ENCODE measurements at regions not wholly inside any gene's neighbourhood (a gene's known extent, or its start where the extent isn't known, plus 50 kb on each side); places are given as distances from the start of the nearest gene placed in this dataset.
"Not testable (repeated sequence)": the region's sequence is repeated elsewhere in the genome, so short reads cannot be mapped to it uniquely, and the experiment has no call there.

DNA sequence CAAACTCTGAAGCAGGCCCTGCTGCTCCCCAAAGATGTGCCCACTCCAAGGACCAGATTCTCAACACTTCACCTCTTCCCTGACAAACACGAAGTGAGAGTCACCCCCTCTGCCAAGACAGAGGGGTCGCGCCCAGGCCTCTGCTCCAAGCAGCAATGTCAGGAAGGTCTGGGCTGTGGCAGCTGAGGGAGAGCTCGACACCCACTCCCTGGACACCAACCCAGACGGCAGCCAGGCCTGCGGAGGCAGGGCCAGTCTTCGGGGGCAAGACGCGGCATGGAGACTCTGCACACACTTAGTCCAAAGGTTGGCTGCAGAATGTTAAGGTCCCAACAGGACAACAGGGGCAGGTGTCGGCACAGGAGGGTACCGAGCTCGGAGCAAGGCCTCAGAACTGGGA, 144.2 kb downstream of the DLL1 start:
- no peak for DNase-seq

DNA sequence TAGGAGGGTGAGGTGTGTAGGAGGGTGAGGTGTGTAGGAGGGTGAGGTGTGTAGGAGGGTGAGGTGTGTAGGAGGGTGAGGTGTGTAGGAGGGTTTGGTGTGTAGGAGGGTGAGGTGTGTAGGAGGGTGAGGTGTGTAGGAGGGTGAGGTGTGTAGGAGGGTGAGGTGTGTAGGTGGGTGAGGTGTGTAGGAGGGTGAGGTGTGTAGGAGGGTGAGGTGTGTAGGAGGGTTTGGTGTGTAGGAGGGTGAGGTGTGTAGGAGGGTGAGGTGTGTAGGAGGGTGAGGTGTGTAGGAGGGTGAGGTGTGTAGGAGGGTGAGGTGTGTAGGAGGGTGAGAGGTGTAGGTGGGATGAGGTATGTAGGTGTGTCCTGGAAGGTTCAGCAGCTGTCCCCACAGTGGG, 144.7 kb downstream of the DLL1 start:
- not testable (repeated sequence) for DNase-seq

DNA sequence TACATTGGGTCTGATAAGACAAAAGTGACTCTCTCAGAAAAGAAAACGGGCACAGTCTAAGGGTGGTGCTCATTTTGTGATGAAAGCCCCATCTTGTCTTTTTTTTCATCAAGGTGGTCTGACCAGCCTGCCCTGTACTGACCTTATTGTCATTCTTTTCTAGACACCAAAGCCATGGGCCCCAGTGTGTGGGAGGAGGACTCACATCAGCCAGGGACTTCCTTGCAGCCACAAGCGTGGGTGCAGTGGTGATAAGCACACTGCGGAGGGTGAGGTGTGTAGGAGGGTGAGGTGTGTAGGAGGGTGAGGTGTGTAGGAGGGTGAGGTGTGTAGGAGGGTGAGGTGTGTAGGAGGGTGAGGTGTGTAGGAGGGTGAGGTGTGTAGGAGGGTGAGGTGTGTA, 145.2 kb downstream of the DLL1 start:
- not testable (repeated sequence) for DNase-seq

DNA sequence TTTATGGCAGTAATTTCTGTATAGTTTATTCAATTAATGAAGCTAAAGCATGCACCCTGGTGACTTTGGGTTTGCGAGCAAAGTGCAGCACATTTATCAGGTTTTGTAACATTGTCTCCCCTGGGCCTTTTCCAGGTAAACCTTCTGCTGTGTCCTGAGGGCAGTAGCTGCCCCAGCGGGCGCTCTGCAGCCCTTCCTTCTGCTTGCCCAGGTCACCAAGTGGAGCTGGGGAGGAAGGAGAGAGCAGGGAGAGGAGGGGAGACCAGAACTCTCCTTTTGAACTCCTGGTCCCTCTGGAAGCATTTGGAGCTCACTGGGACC, 145.6 kb downstream of the DLL1 start:
- no peak for DNase-seq

DNA sequence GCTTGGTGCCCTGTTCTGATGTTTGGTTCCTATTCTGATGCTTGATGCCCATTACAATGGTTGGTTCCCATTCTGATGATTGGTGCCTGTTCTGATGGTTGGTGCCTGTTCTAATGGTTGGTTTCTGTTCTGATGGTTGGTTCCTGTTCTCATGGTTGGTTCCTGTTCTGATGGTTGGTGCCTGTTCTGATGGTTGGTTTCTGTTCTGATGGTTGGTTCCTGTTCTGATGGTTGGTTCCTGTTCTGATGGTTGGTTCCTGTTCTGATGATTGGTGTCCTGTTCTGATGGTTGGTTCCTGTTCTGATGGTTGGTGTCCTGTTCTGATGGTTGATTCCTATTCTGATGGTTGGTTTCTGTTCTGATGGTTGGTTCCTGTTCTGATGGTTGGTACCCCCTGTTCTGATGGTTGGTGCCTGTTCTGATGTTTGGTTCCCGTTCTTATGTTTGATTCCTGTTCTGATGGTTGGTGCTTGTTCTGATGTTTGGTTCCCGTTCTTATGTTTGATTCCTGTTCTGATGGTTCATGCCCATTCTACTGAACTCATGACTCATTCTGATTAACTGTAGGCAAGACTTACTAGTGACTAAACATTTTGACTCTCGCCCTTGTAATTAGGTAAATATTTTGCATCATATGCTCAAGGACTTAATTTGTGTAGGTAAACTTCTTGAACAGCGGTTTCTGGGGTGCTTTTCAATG, 146.2 kb downstream of the DLL1 start:
- DNase-seq: peak; percentile 66

DNA sequence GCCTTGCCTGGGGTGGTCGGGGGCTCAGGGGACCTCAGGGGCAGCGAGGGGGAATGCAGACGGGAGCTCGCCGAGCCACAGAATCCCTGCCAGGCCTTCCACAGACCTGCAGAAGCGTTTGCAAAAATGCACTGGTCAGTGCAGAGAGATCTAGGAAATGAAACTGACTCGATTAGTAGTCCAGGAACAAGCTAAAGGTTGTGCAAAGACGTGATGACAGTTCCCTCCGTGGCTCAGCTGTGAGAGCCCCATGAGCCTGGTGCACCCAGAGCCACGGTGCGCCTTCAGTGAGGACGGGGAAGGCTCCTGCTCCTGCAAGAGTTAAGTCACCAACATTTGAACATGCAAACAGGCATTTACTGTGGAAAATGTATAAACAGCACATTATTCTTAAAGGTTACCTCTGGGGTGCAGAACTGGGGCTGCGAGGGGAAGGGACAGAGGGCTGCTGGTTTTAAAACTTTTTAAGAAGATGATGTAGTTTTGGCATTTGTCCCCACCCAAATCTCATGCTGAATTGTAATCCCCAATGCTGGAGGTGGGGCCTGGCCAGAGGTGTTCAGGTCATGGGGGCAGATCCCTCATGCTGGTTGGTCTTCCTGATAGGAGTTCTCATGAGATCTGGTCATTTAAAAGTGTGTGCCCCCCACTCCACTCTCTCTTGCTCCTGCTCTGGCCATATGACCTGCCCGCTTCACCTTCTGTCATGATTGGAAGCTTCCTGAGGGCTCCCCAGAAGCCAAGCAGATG, 147.3 kb downstream of the DLL1 start:
- peak; percentile 85 for DNase-seq

DNA sequence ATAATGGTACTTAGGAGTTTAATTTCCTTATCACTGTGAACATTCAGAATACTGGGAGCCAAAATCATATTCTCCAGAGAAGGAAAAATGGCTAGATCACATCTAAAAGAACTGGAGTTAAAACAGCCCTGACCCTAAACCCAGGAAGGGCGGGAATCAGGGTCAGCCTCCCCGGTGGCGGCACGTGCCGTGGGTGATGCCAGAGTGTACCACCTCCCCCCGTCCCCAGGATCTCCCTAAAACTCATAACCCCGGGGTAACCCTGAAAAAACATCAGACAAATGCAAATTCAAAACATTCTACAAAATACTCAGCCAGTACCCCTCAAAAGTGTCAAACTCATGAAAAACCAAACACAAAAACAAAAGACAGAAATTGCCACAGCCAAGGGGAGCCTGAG, 148.3 kb downstream of the DLL1 start:
- no peak for DNase-seq

DNA sequence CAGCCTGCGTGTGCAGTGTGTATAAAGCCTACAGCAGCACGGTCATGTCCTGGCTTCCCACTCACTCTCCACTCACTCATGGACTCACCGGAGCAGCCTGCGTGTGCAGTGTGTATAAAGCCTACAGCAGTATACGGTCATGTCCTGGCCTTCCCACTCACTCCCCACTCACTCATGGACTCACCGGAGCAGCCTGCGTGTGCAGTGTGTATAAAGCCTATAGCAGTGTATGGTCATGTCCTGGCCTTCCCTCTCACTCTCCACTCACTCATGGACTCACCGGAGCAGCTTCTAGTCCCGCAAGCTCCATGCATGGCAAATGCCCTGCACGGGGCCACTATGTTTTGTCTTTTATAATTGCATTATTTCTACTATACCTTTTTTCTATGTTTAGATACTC, 149.8 kb downstream of the DLL1 start:
- not testable (repeated sequence) for DNase-seq

DNA sequence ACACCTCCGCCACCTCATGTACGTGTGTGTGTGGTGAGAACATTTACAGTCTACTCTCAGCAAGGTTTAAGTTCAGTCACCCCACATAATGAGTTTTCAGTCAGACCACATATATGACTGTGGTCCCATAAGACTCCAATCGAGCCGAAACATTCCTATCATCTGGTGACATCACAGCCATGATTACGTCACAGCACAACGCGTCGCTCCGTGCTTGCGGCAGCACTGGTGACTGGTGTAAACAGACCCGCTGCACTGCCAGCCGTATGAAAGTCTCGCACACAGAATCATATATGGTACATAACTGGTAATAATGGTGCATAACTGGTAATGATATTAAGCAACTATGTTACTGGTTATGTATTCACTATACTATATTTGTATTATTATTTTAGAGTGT, 150.7 kb downstream of the DLL1 start:
- DNase-seq: no peak

DNA sequence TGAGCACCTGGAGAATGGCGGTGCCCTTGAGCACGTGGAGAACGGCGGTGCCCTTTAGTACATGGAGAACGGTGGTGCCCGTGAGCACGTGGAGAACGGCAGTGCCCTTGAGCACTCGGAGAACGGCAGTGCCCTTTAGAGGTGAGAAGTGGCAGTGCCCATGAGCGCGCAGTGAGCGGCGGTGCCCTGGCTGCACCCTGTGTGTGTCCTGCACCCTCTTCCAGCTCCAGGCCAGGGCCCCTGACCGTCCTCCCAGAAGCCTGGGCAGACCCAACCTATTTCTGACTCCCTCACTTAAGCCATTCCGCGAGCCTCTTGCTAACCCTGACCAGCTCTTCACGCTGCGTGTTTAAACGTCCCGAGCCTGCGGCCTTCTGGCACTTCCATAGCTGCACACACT, 151.3 kb downstream of the DLL1 start:
- DNase-seq: no peak

DNA sequence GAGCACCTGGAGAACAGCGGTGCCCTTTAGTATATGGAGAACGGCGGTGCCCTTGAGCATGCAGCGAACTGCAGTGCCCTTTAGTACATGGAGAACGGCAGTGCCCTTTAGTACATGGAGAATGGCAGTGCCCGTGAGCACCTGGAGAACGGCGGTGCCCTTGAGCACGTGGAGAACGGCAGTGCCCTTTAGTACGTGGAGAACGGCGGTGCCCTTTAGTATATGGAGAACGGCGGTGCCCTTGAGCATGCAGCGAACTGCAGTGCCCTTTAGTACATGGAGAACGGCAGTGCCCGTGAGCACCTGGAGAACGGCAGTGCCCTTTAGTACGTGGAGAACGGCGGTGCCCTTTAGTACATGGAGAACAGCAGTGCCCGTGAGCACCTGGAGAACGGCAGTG, 151.8 kb downstream of the DLL1 start:
- DNase-seq: not testable (repeated sequence)

DNA sequence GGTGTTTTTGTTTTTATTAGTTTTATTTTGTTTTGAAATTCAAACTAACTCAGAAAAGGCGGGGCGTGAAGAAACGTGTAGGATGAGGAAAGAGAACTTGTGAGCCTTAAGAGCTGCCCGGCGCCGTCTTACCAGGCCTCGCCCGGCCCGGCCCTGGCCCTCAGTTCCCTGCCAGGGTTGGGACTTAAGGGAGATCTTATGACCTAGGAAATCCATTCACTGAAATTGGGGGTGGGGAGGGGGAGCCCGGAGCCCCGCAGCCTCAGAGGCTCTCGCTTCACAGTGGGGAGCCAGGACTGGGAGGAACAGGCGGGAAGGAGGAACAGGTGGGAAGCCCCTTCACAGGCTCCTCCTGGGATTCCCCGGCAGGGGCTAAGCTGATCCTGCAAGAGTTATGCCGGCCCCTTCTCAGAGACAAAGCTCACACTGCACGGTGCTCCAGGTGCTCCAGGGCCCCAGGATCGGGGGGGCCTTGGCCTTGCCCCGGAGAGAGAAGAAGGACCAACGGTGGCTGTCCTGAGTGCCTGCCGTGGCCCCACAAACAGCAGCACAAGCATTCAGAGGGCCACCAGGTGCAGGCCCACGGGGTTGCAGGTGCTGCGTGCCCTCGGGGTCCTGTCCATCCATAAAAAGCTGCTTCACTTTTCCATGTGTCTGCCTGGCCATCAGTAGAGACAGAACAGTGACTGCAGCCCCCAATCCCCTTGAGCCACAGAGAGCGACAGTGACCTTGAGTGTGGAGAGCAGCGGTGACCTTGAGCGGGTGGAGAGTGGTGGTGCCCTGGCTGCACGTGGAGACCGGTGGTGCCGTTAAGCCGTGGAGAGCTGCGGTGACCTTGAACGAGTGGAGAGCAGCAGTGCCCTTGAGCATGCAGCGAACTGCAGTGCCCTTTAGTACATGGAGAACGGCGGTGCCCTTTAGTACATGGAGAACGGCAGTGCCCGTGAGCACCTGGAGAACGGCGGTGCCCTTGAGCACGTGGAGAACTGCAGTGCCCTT, 152.7 kb downstream of the DLL1 start:
- no peak for DNase-seq

DNA sequence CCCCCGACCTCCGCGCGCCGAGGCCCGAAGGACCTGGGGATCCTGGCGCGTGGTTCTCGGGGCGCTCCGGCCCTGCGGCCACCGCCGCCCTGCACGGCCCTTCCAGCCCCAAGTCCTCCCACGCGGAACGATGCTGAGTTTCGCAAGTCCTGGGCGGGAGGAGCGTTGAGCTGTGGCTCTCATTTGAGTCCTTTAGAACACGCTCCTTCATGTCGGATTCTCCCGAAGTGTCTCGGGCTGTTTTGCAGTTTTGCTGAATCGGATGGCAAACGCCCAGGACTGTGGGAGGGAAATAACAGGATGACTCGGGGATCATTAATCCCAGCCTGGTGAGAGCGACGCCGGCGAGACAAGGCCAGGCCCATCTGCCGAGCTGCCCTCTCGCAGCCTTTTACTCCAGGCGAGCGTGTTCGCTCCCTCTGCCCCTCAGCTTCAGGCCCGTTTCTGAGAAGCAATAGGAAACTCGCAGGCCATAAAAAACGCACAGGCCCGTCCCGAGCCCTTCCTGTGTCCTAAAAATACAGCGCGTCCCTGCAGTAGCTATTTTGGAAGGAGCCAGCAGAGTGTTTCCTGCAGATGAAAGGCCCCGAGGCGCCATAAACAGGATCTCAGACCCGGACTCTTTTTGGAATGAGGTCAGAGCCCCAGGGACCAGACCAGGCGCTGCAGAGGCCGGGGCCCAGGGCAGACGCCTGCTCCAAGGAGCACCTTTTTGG, 153.5 kb downstream of the DLL1 start:
- no peak for DNase-seq

DNA sequence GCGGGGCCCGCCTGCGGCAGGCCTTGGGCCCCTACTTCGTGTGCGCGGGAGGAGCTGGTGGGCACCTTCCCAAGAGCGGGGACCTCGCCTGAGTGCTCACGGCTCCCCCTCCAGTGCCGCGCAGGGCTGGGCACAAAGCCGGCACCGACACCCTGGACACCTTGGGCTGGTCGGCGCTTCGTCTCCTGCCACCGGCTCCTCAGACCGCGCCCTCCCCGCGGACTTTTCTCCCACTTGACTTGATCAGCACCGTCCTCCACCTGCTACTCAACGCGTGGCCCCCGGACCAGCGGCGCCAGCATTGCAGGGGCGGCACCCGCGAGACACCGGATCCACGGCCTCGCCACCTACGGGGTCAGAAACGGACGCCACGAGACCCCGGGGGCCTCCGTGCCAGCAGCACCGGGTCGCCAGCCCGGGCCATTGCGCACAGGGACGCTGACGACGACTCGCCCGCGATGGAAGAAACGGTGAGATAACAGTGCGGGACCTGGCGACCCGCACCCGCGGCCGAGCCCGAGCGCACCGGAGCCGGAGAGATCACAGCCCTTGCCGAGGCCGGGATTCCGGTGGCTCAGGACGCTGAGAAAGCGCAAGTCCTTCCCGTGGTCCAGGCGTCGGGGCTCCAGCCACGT, 154.2 kb downstream of the DLL1 start:
- DNase-seq: no peak

DNA sequence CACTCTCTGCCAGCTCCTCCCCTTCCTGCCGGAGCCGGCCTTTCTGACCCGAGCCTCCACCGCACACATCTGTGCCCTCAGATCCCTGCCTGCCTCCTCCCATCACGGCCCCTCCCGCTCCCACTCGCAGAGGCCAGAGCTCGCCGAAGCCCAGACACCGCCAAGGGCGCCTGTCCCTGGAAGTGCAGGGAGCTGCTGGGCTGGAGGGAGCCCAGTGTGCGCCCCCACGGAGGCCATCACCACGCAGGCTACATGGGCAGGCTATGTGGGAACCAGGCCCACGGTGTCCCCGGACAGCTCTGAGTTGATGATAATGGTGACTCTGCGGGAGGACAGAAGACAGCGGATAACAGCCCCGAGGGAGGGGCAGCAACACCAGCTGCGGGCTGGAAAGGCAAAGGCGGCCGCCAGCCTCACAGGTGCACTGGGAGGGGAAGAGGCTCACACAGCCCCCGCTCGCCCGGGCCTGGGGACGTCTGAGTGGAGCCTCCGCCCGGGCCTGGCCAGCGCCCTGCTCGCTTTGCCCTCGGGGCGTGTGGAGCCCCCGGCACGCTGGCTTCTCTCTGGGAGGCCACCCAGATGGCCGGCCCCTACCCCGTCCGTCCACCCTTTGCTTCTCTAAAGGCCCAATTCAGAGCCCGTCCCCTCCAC, 154.9 kb downstream of the DLL1 start:
- no peak for DNase-seq

DNA sequence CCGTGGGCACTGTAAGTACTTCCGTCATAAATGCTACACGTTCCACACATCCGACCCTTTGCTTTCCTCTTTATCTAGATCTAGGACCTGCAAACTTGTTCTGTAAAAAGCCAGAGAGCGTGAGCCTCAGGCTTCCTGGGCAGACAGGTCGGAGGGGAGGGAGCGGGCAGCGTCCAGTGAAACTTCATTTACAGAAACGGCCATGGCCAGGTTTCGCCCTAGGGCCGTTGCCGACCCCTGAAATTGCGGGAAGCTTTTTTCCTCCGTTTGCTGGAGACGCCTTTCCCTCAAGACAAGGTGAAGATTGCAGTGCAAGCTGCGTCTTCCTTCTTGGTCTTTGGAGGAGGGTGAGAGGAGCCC, 155.4 kb downstream of the DLL1 start:
- DNase-seq: no peak

DNA sequence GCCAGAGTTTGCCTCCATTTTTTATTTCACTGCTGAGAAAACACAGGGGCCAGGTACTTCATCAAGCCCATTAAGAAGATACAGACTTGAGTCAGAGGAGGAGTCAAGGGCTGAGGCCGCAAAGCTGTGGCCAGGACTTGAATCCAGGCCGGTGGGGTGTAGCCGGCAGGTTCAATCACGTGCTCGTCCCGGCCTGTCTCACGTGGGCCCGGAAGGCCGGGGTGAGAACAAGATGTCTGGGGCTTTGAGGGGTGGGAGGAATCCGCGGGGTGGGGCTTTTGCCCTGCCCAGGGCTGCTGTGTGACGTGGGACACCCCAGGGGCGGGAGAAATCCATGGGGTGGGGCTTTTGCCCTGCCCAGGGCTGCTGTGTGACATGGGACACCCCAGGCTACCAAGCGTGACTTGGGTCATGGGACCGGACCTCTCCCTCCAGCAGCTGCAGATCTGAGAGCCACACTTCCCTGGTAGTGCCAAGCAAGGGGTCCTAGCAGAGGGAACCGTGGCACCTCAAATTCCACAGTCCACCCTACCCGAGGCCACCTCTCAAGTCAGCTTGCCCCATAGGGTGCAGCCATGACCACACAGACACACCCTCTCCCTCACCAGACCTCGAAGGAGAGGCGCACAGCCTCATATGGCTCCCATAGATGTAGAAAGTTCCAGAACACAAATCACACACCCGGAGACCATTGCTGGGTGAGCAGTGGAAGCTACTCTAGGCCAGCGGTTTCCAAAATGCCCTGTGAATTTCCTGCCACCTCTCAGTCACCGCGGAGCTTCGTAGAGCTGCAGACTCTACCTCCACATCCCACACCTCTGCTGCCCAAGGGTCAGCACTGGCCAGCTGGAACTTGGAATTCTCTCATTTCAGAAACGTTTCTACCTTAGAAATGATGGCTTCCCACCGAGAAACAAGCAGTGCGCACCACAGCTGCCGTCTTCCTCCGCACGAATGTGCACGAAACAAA, 156.1 kb downstream of the DLL1 start:
- DNase-seq: no peak

DNA sequence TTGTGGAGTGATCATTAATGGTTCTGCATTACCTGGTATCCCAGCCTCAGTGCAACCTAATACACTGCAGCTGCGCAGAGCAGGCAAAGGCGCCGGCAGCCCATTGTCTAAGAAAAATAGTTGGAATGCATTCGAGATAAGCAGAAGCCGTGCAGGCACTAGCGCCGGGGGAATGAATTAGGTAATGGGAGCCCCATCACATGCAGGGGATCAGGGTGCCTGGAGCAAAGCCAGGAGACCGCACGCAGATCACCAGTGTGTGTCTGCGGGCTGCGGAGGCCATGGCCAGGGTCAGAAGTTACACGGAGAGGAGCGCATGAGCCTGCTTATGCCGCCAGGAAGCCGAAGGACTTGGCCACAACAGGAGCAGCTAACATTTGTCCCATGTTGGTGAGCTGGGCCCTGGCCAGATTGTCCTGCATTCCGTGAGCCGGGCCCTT, 156.8 kb downstream of the DLL1 start:
- DNase-seq: no peak

DNA sequence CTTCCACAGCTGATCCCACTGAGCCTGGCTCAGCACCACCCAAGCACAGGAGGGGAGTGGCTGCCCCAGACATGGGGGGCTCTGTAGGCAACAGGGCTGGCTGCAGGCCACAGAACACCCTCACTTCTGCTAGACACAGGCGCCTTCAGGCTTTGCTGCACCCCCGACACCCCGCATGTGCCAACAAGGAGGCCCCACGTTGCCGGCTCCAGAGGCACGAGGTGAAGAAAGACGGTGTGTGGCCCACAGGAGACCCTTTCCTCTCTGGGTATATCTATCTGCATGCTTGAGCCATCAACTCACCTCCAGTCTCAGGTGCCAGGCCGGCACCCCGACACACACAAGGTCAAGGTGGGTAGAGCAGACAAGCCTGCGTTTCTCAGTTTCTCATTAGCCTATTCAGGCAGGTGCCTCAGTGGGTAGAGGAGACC, 158.3 kb downstream of the DLL1 start:
- no peak for DNase-seq

DNA sequence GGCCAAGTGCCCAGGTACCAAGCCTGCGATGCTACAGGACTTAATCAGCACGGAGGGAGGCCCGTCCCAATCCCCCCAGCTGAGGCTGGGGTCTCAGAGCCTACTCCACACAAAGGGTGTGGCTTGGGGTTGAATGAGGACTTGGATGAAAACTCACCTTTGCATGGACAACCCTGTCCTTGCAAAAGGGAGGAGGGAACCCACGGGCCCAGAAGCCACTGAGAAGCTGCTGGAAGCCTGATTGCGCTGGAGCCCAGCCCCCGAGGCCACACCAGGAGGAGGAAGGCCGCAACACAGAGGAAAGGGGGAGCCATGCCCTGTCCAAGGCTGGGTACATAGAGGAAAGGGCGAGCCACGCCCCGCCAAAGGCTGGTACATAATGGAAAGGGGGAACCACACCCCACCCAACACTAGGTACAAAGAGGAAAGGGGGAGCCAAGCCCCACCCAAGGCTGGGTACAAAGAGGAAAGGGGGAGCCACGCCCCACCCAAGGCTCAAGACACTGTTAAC, 158.8 kb downstream of the DLL1 start:
- DNase-seq: no peak
